ENCODE measurements at regions not wholly inside any gene's neighbourhood (a gene's known extent, or its start where the extent isn't known, plus 50 kb on each side); places are given as distances from the start of the nearest gene placed in this dataset.

DNA sequence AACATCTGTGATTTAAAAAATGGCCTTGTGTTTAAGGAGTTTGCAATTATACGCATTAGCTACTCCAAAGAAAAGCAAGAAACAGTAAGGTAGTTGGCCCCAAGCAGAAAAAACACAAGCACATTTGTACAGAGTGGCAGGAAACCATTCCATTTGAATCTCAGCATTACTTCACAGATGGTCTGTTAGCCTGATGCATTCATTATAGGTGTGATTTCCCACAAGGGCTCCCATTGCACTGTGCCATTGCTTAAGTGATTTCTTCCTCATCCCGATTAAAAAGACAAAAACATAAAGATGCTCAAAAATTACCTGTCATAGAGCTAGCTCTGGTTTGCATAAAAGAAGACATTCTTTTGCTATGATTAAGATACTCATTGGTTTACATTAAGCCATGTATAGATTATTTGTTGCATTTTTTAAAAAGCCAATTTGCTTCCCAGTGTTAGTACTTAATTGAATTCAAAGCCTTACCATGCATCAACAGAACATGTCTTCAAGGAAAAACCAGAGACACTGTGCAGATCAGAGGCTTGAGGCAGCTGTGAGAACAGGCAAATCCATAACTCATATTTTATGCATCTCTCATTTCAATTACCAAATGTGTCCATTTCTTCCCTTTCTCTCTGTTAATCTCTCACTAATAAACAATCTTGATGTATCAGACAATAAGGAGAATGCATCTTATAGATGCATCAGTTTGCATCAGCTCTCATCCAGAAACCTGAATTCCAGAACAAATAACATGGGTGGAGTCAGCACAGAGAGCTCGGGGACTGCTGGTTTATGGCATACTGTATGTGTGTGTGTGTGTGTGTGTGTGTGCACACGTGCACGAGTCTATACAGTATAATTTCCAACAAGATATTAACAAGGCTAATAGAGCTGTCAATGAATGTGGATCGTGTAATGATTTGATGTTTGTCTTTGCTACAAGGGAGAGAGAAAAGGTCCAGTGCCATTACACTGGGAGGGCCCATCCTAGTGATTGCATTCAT lies 558.6 kb upstream of the HS6ST1 start:
- TF ChIP-seq, protein P1, sequence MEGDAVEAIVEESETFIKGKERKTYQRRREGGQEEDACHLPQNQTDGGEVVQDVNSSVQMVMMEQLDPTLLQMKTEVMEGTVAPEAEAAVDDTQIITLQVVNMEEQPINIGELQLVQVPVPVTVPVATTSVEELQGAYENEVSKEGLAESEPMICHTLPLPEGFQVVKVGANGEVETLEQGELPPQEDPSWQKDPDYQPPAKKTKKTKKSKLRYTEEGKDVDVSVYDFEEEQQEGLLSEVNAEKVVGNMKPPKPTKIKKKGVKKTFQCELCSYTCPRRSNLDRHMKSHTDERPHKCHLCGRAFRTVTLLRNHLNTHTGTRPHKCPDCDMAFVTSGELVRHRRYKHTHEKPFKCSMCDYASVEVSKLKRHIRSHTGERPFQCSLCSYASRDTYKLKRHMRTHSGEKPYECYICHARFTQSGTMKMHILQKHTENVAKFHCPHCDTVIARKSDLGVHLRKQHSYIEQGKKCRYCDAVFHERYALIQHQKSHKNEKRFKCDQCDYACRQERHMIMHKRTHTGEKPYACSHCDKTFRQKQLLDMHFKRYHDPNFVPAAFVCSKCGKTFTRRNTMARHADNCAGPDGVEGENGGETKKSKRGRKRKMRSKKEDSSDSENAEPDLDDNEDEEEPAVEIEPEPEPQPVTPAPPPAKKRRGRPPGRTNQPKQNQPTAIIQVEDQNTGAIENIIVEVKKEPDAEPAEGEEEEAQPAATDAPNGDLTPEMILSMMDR (IDR thresholded peaks at IDR 0.05) = no peak
- TF ChIP-seq EZH2 (IDR thresholded peaks at IDR 0.05) = no peak

Data from neural progenitor cell (in vitro differentiated cells).